GM12872 (cell line): ENCODE measurements at regions not wholly inside any gene's neighbourhood (a gene's known extent, or its start where the extent isn't known, plus 50 kb on each side); places are given as distances from the start of the nearest gene placed in this dataset.

ENCODE experiments used
- TF ChIP-seq, protein P1 (sequence below): IDR thresholded peaks from 3 replicates; pipeline ENCODE4 v1.5.1; 2011; ENCODE audit warnings: low read depth, mild to moderate bottlenecking, low read length, moderate library complexity; ENCODE audit not compliant: insufficient read depth

DNA sequence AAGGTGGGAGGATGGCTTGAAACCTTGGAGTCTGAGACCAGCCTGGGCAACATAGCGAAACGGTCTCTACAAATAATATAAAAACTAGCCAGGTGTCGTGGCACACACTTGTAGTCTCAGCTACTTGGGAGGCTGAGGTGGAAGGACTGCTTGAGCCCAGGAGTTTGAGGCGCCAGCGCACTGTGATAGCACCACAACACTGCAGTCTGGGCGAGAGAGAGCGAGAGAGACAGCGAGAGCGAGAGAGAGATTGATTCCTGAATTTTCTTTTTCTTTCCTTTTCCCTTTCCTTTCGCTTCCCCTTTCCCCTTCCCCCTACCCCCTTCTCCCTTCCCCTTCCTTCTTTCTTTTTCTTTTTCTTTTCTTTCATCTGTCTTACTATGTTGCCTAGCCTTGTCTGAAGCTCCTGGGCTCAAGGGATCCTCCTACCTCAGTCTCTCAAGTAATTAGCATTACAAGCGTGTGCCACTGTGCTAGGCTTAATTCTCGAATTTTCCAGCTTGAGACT lies 162.4 kb upstream of the ZBED5 start:
- TF ChIP-seq, protein P1, sequence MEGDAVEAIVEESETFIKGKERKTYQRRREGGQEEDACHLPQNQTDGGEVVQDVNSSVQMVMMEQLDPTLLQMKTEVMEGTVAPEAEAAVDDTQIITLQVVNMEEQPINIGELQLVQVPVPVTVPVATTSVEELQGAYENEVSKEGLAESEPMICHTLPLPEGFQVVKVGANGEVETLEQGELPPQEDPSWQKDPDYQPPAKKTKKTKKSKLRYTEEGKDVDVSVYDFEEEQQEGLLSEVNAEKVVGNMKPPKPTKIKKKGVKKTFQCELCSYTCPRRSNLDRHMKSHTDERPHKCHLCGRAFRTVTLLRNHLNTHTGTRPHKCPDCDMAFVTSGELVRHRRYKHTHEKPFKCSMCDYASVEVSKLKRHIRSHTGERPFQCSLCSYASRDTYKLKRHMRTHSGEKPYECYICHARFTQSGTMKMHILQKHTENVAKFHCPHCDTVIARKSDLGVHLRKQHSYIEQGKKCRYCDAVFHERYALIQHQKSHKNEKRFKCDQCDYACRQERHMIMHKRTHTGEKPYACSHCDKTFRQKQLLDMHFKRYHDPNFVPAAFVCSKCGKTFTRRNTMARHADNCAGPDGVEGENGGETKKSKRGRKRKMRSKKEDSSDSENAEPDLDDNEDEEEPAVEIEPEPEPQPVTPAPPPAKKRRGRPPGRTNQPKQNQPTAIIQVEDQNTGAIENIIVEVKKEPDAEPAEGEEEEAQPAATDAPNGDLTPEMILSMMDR: no peak

DNA sequence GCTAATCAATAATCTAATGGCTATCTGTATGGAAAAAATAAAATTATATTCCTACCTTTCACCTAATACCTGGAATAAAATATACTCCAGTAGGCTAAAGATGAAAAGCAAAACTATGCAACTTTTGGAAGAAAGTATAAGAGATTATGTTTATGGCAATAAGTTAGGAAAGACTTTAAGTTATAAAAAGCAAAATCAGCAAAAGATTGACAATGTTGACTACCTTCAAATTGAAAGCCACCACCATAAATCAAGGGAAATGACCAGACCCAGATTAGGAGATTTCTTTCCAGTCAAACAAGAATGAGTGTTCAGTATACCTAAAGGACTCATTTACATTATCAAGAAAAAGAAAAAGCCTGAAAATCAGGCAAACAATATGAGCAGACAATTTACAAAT lies 159.1 kb upstream of the ZBED5 start:
- TF ChIP-seq, protein P1: no peak

DNA sequence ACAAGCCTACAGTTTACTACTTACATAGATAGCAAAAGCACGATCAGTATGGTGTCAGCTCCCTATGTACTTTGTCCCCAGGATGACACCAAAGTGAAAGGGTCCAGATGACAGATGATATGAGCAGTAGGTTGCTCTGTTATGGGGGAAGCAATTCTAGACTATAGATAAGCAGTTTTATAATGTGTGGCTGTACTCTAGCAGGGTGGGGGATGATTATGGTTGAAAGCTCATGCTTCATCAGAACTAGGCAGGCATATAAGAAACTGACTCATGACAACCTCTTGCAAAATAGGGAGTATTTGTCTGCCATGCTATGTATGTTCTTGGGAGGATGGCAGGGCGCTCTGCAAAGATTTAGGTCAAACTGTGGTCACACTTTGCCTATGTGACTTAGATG lies 158.2 kb upstream of the ZBED5 start:
- TF ChIP-seq, protein P1: no peak

DNA sequence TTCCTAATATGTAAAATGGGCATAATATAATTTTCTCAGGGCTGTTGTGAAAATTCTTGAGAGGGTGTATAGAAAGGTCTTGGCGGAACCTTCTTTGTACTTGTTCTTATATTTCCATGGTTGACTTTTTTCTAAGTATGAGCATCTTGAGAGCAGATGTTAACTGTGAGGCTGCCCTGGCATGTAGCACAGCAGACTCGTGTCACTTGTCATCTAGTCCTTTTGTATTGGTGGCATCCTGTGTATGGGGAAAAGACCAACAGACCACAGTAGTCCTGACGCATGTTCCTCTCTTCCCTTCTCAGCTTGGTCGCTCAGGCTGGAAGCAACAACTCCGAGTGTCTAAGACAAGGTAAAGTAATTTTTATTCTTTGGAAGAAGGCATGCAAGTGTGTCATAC lies 153.8 kb upstream of the ZBED5 start:
- TF ChIP-seq, protein P1: no peak

DNA sequence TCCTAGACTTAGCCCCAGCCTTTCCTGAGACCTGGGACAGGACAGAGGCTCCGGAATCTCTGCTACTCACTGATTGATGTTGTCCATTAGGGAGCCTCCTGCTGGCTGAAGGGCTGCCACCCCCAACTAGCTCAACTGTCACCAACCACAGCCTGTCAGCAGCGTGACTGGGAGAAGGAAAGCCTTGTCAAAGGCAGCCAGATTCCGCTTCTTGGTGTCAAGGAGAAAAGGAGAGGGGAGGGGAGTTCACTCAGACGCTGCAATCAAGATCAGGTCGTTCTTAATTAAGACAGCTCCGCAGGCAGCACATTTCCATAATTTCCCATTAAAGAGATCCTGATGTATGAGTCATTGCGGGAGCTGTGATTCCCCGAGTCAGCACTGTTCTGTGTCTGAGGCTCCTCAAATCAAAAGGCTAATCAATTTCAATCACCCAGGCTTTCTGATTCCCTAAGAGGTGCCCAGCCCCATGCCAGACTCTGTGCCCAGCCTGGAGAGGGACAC lies 152.8 kb upstream of the ZBED5 start:
- TF ChIP-seq, protein P1: no peak

- TF ChIP-seq, protein P1: no peak
Measured at GRCh38 chr11:11009179-11009578, 151.3 kb upstream of the ZBED5 start.

- TF ChIP-seq, protein P1: no peak
Measured at GRCh38 chr11:11004069-11004468, 146.2 kb upstream of the ZBED5 start.
